Ovary (tissue), 3 donors: ENCODE measurements at regions not wholly inside any gene's neighbourhood (a gene's known extent, or its start where the extent isn't known, plus 50 kb on each side); places are given as distances from the start of the nearest gene placed in this dataset.

Source experiments
- CTCF ChIP-seq, 3 donors: fragments of 450-650 bp in 2 of 3; fragments of 200-600 bp in 1 of 3; IDR thresholded peaks; one replicate each; pipeline versions ENCODE4 v1.5.1 to v1.8.0; 2016 to 2022; ENCODE audit warnings: antibody characterized with exemption in 3 of 3, mild to moderate bottlenecking in 1 of 3
- POLR2A ChIP-seq: fragments of 450-650 bp; IDR thresholded peaks from one replicate; pipeline ENCODE4 v1.6.1; 2017; ENCODE audit warnings: antibody characterized with exemption, mild to moderate bottlenecking, moderate library complexity
- donor health status: DM: no; HTN: no; CAD: no.

GRCh38 chr2:13413989-13414388 is 697.3 kb downstream of the TRIB2 start:
- TF ChIP-seq POLR2A (no peak), CTCF (IDR thresholded peaks at IDR 0.05) (no peak)
